Astrocyte (in vitro differentiated cells and primary cell): ENCODE measurements at regions not wholly inside any gene's neighbourhood (a gene's known extent, or its start where the extent isn't known, plus 50 kb on each side); places are given as distances from the start of the nearest gene placed in this dataset.

ENCODE experiments used
- DNase-seq: peaks from one replicate; pipeline ENCODE4 v3.0.0-alpha.2; 2010; ENCODE audit warnings: low read depth
- FAIRE-seq: peaks from 2 replicates; lab custom pipeline; 2011; peaks lifted over from hg19 to GRCh38; lab: Jason Lieb, UNC
- H2AFZ ChIP-seq: 2 replicates; pipeline ENCODE4 v1.6.0; 2012; ENCODE audit warnings: low read depth, low read length, inconsistent platforms
- H3K27ac ChIP-seq: 2 replicates; pipeline ENCODE4 v1.5.1; 2011; ENCODE audit warnings: low read depth, low read length, inconsistent platforms
- H3K27me3 ChIP-seq: 2 replicates; pipeline ENCODE4 v1.6.0; 2011; ENCODE audit warnings: low read length, inconsistent platforms; ENCODE audit not compliant: insufficient read depth
- H3K36me3 ChIP-seq: 2 replicates; pipeline ENCODE4 v1.5.1; 2011; ENCODE audit warnings: low read length, inconsistent platforms; ENCODE audit not compliant: insufficient read depth
- H3K4me1 ChIP-seq: 2 replicates; pipeline ENCODE4 v1.5.1; 2011; ENCODE audit warnings: low read length, inconsistent platforms; ENCODE audit not compliant: insufficient read depth
- H3K4me2 ChIP-seq: 2 replicates; pipeline ENCODE4 v1.6.0; 2012; ENCODE audit warnings: low read length, inconsistent platforms
- H3K4me3 ChIP-seq: 2 replicates; pipeline ENCODE4 v1.5.1; 2011; ENCODE audit warnings: low read depth, mild to moderate bottlenecking, low read length, inconsistent platforms; ENCODE audit not compliant: insufficient read depth
- H3K79me2 ChIP-seq: 2 replicates; pipeline ENCODE4 v1.6.0; 2012; ENCODE audit warnings: mild to moderate bottlenecking, low read length, inconsistent platforms; ENCODE audit not compliant: insufficient read depth
- H3K9ac ChIP-seq: 2 replicates; pipeline ENCODE4 v1.6.0; 2012; ENCODE audit warnings: mild to moderate bottlenecking, low read length, inconsistent platforms
- H3K9me3 ChIP-seq: 2 replicates; pipeline ENCODE4 v1.5.1; 2012; ENCODE audit warnings: low read depth, mild to moderate bottlenecking, low read length, inconsistent platforms; ENCODE audit not compliant: insufficient read depth
- H4K20me1 ChIP-seq: 2 replicates; pipeline ENCODE4 v1.6.0; 2012; ENCODE audit warnings: low read length, inconsistent platforms; ENCODE audit not compliant: insufficient read depth
- H3K27ac Mint-ChIP-seq: one replicate; pipeline ENCODE4 v1.8.0; 2021; ENCODE audit warnings: mild to moderate bottlenecking, mixed read lengths; ENCODE audit not compliant: unreplicated experiment
- H3K27me3 Mint-ChIP-seq: one replicate; pipeline ENCODE4 v1.8.0; 2021; ENCODE audit warnings: low read depth, mixed read lengths; ENCODE audit not compliant: unreplicated experiment
- H3K36me3 Mint-ChIP-seq: one replicate; pipeline ENCODE4 v1.8.0; 2021; ENCODE audit warnings: low read depth, mixed read lengths; ENCODE audit not compliant: unreplicated experiment
- H3K4me1 Mint-ChIP-seq: one replicate; pipeline ENCODE4 v1.8.0; 2021; ENCODE audit warnings: low read depth, mixed read lengths; ENCODE audit not compliant: unreplicated experiment
- H3K4me3 Mint-ChIP-seq: one replicate; pipeline ENCODE4 v1.8.0; 2021; ENCODE audit warnings: mild to moderate bottlenecking, moderate library complexity, mixed read lengths; ENCODE audit not compliant: unreplicated experiment
- H3K9me3 Mint-ChIP-seq: one replicate; pipeline ENCODE4 v1.8.0; 2021; ENCODE audit warnings: mild to moderate bottlenecking, mixed read lengths; ENCODE audit not compliant: unreplicated experiment
- CTCF ChIP-seq: IDR thresholded peaks from 2 replicates; pipeline ENCODE4 v1.5.1; 2011; ENCODE audit warnings: low read depth, mild to moderate bottlenecking, inconsistent platforms, low read length, moderate library complexity; ENCODE audit not compliant: insufficient read depth
- EZH2 ChIP-seq: IDR thresholded peaks from 2 replicates; pipeline ENCODE4 v1.6.1; 2012; ENCODE audit warnings: mild to moderate bottlenecking, low read length, inconsistent platforms; ENCODE audit not compliant: insufficient read depth

DNA sequence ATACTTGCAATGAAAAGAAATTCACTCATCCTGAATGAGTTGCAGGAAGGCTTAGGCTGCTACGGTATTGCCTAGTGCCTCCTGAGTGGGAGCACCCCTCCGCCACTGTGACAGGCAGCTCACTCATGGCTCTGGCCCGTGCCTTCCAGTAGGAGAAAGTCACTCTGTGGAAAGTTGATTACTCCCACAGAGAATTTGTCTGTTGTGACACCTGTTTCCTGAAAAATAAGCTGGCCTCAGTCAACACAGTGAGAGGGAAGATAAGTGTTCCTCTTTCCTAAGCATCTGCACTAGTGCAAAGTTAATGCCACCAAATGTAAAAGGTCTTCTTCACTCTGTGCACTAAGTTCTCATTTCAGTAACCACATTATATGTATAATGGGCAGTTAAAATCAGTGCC lies 158.8 kb upstream of the INHBA start:
- Mint-ChIP-seq H3K27ac (no peak overlapping the region), H3K27me3 (peaks cover under 1% of the 10 kb centered on the region), H3K4me3 (no peak overlapping the region), H3K36me3 (no peaks in the 10 kb centered on the region), H3K9me3 (peaks cover 10% of the 10 kb centered on the region), H3K4me1 (peaks cover 10% of the 10 kb centered on the region)
- Histone ChIP-seq H3K27me3 (no peaks in the 10 kb centered on the region), H3K4me1 (peaks cover 10% of the 10 kb centered on the region), H3K9me3 (no peaks in the 10 kb centered on the region), H3K79me2 (no peaks in the 10 kb centered on the region), H2AFZ (no peak overlapping the region), H3K9ac (no peak overlapping the region), H3K4me2 (no peak overlapping the region), H3K27ac (no peak overlapping the region), H3K36me3 (no peaks in the 10 kb centered on the region), H3K4me3 (no peak overlapping the region), H4K20me1 (no peaks in the 10 kb centered on the region)
- no peak for FAIRE-seq
- DNase-seq, result no peak
- TF ChIP-seq EZH2, result no peak
- TF ChIP-seq CTCF, result no peak

DNA sequence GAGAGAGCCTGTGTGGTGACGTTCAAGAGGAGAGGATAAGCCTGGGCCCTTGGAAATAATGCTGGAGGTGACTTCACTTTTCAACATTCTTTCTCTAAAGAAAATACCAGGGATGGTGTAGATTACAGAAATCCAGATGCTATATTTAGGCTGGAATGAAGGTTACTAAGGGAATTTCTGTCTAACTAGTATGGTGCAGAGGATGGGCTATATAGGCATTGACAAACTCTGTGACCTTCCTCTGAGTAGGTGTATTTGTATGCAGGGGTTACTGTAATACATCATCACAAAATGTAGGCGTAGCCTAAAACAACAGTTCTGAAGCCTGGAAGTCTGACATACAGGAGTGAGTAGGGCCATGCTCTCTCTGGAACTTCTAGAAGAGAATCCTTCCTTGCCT lies 155.3 kb upstream of the INHBA start:
- no peak for FAIRE-seq
- H3K4me1 ChIP-seq, result peaks cover 14% of the 10 kb centered on the region
- no peaks in the 10 kb centered on the region for H3K9me3 ChIP-seq
- H4K20me1 ChIP-seq, result no peaks in the 10 kb centered on the region
- Mint-ChIP-seq H3K4me1 (peaks cover 10% of the 10 kb centered on the region), H3K27me3 (peaks cover 11% of the 10 kb centered on the region), H3K27ac (no peak overlapping the region), H3K9me3 (peaks cover 2% of the 10 kb centered on the region), H3K4me3 (no peak overlapping the region), H3K36me3 (no peaks in the 10 kb centered on the region)
- H3K4me3 ChIP-seq, result no peak overlapping the region
- TF ChIP-seq EZH2 (no peak), CTCF (no peak)
- no peaks in the 10 kb centered on the region for H3K79me2 ChIP-seq
- DNase-seq, result peak; percentile 88
- peak overlapping the region; percentile 8 for H3K4me2 ChIP-seq
- H3K27me3 ChIP-seq, result no peaks in the 10 kb centered on the region
- no peak overlapping the region for H3K27ac ChIP-seq
- no peaks in the 10 kb centered on the region for H3K36me3 ChIP-seq
- no peak overlapping the region for H3K9ac ChIP-seq
- no peak overlapping the region for H2AFZ ChIP-seq

DNA sequence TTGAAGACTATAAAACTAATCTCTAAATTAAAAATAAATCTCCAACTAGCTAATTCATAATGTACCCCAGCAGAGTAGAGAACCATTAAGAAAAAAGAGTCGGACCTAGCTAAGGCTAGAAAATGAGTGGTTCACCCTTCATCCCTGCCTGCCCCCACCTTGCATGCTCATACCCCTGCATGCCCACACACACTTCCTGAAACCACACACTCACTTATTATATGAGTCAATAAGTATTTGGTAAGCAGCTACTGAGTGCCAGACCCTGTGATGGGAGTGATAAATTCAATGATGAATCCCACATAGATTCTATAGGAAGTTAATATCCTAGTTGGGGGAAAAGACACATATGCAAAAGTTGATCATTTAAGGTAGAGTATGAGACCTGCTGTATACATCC lies 152.9 kb upstream of the INHBA start:
- Mint-ChIP-seq H3K4me1 (peaks cover 10% of the 10 kb centered on the region), H3K27ac (no peak overlapping the region), H3K36me3 (no peaks in the 10 kb centered on the region), H3K9me3 (peaks cover 5% of the 10 kb centered on the region), H3K27me3 (peaks cover 11% of the 10 kb centered on the region), H3K4me3 (no peak overlapping the region)
- FAIRE-seq, result no peak
- Histone ChIP-seq H3K27me3 (no peaks in the 10 kb centered on the region), H3K36me3 (no peaks in the 10 kb centered on the region), H4K20me1 (no peaks in the 10 kb centered on the region), H3K4me2 (no peak overlapping the region), H3K4me3 (no peak overlapping the region), H3K27ac (no peak overlapping the region), H3K79me2 (no peaks in the 10 kb centered on the region), H3K9me3 (no peaks in the 10 kb centered on the region), H3K9ac (no peak overlapping the region), H3K4me1 (peaks cover 14% of the 10 kb centered on the region), H2AFZ (no peak overlapping the region)
- TF ChIP-seq EZH2, result no peak
- no peak for TF ChIP-seq CTCF
- DNase-seq, result peak; percentile 54
